ENCODE measurements at regions not wholly inside any gene's neighbourhood (a gene's known extent, or its start where the extent isn't known, plus 50 kb on each side); places are given as distances from the start of the nearest gene placed in this dataset.

DNA sequence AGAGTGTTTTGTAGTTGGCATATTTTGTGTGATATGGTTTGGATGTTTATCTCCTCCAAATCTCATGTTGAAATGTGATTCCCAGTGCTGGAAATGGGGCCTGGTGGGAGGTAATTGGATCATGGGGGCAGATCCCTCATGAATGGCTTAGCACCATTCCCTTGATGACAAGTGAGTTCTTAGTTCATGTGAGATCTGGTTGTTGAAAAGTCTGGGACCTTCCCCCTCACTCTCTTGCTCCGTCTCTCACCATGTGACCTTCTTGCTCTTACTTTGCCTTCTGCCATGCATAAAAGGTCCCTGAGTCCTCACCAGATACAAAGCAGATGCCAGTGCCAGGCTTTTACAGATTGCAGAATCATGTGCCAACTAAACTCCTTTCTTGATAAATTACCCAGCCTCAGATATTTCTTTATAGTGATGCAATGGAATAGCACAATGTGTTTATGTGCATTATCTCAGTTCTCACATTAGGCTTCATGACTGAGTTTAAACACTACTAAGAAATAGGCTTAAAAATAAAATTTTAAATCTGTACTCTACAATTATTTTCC lies 1348.8 kb downstream of the STIM2 start:
- TF ChIP-seq POLR2AphosphoS5 (IDR thresholded peaks at IDR 0.05; ENCODE audit: borderline replicate concordance, low read depth, low read length) (no peak), EZH2 (IDR thresholded peaks at IDR 0.05) (no peak), FOXP2 (optimal IDR thresholded peaks at IDR 0.05; ENCODE audit: control extremely low read depth, extremely low read length, insufficient read depth) (no peak)
- Histone ChIP-seq H3K9me3 (ENCODE audit: low read depth, low read length) (no peaks in the 10 kb centered on the region), H3K9ac (ENCODE audit: insufficient read length) (no peak overlapping the region), H3K27ac (no peak overlapping the region), H3K4me3 (no peak overlapping the region), H3K36me3 (ENCODE audit: insufficient read depth, low read length) (no peaks in the 10 kb centered on the region)
- DNase-seq (ENCODE audit: low read depth, low spot score) = no peak

DNA sequence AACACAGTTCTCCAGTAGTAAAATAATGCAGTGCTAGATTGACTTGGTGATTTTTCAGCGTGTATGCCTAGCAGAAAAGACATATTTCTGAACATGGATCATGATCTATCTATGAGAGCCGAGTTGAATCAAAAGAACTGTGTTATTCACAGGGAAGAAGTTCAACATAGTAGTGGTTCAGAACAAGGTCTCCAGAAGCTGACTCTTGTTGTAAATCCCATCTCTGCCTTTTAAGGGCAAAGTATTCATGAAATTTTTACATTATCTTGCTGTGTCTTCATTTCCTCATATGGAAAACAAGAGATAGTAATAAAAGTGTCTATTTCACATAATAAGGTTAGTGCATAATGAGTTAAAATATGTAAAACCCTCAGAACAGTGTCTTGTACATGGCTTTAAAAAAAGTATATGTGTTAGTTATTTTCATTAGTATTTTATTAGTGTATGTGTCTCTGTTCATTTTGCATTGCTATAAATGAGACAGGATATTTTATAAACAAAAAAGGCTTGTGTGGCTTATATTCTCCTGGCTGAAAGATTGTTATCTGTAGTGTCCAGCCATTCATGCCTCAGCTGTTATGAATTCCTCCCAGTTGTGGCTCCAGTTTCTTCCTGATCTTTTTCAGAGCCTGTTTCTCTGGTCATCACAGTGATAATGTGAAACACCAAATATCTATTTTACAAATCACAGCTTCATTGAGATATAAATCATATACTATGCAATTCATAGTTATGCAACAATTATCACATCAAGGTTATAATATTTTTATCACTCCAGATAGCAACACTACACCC lies 1351.2 kb downstream of the STIM2 start:
- H3K9me3 ChIP-seq (ENCODE audit: low read depth, low read length) = no peaks in the 10 kb centered on the region
- no peak for TF ChIP-seq EZH2 (IDR thresholded peaks at IDR 0.05)
- TF ChIP-seq POLR2AphosphoS5 (IDR thresholded peaks at IDR 0.05; ENCODE audit: borderline replicate concordance, low read depth, low read length) = no peak
- no peak for TF ChIP-seq FOXP2 (optimal IDR thresholded peaks at IDR 0.05; ENCODE audit: control extremely low read depth, extremely low read length, insufficient read depth)
- no peak overlapping the region for H3K9ac ChIP-seq (ENCODE audit: insufficient read length)
- H3K27ac ChIP-seq = no peak overlapping the region
- H3K36me3 ChIP-seq (ENCODE audit: insufficient read depth, low read length) = no peaks in the 10 kb centered on the region
- DNase-seq (ENCODE audit: low read depth, low spot score) = no peak
- H3K4me3 ChIP-seq = no peak overlapping the region

DNA sequence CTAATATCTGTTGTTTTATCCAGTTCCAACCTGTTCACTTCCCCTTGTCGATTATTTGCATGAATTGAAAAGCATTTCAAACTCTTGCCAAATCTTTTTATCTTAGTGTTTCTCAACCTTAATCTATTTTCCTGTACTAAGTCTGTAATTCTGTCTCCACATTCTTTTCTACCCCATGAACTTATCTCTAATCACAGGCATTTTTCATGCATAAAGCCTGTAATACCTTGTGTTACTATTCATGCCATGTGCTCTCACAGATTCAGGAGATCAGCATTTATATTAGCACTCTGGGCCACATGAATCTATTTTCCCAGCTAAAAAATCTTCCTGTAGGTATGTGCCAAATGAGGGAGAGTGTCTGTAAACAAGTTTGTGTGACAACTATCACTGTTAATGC lies 1360.9 kb downstream of the STIM2 start:
- H3K4me3 ChIP-seq = no peak overlapping the region

DNA sequence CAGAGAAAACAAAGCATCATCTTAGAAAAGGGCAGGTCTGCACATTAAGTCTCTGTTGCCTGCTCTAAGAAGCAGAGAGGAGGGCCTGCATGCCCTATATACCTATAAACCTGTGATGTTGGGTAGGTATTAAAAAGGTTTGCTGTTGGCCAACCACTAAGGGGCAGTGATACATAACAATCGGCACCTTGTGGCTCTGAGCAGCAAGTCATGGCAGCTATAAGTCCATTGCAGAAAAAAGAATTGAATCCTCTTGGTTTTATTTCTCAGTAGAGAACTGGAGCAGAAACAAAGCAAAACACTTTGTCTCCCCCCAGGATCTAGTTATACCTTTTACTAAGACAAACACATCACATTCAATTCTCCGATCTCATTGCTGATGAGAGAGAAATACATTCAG lies 1364.4 kb downstream of the STIM2 start:
- Histone ChIP-seq H3K9me3 (ENCODE audit: low read depth, low read length) (no peaks in the 10 kb centered on the region), H3K9ac (ENCODE audit: insufficient read length) (no peak overlapping the region), H3K36me3 (ENCODE audit: insufficient read depth, low read length) (no peaks in the 10 kb centered on the region), H3K27ac (no peak overlapping the region), H3K4me3 (no peak overlapping the region)
- no peak for DNase-seq (ENCODE audit: low read depth, low spot score)
- no peak for TF ChIP-seq POLR2AphosphoS5 (IDR thresholded peaks at IDR 0.05; ENCODE audit: borderline replicate concordance, low read depth, low read length)
- TF ChIP-seq EZH2 (IDR thresholded peaks at IDR 0.05) = no peak
- no peak for TF ChIP-seq FOXP2 (optimal IDR thresholded peaks at IDR 0.05; ENCODE audit: control extremely low read depth, extremely low read length, insufficient read depth)

More for the DNA sequence above, 1360.9 kb downstream of the STIM2 start:
- DNase-seq (ENCODE audit: low read depth, low spot score) = no peak
- H3K9ac ChIP-seq (ENCODE audit: insufficient read length) = no peak overlapping the region
- no peaks in the 10 kb centered on the region for H3K9me3 ChIP-seq (ENCODE audit: low read depth, low read length)
- no peak overlapping the region for H3K27ac ChIP-seq
- H3K36me3 ChIP-seq (ENCODE audit: insufficient read depth, low read length) = no peaks in the 10 kb centered on the region
- TF ChIP-seq POLR2AphosphoS5 (IDR thresholded peaks at IDR 0.05; ENCODE audit: borderline replicate concordance, low read depth, low read length) (no peak), EZH2 (IDR thresholded peaks at IDR 0.05) (no peak), FOXP2 (optimal IDR thresholded peaks at IDR 0.05; ENCODE audit: control extremely low read depth, extremely low read length, insufficient read depth) (no peak)

DNA sequence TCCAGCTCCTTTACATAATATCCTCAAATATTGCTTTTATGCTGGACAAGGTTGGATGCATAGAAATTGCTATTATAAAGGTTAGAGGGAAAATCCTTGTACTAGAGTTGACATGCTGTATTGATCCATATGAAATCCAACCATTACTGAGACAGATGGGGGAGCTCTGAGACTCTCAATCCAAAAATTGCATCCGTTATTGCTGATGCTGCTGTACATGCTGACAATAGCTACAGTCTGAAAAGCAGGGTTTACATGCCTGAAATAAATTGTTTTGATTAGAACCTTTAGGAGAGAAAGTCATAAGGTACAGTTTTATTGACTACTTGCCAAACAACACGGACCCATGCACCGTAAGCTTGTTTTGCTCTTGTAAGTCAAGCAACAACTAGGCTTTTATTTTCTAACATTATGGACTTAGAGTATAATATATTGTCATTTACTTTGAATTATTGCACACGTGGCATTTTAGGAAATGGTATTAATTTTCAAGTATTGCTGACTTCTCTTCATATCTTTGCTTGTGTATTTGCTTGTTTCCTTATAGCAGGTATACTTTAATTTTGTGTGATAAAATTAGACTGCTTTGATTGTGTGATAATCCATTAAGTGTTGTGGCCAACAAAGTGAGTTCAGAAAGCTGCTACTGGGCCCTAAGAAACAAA lies 1365.2 kb downstream of the STIM2 start:
- Histone ChIP-seq H3K9me3 (ENCODE audit: low read depth, low read length) (no peaks in the 10 kb centered on the region), H3K27ac (no peak overlapping the region), H3K9ac (ENCODE audit: insufficient read length) (no peak overlapping the region), H3K36me3 (ENCODE audit: insufficient read depth, low read length) (no peaks in the 10 kb centered on the region), H3K4me3 (no peak overlapping the region)
- no peak for DNase-seq (ENCODE audit: low read depth, low spot score)
- TF ChIP-seq EZH2 (IDR thresholded peaks at IDR 0.05) (no peak), FOXP2 (optimal IDR thresholded peaks at IDR 0.05; ENCODE audit: control extremely low read depth, extremely low read length, insufficient read depth) (no peak), POLR2AphosphoS5 (IDR thresholded peaks at IDR 0.05; ENCODE audit: borderline replicate concordance, low read depth, low read length) (no peak)

DNA sequence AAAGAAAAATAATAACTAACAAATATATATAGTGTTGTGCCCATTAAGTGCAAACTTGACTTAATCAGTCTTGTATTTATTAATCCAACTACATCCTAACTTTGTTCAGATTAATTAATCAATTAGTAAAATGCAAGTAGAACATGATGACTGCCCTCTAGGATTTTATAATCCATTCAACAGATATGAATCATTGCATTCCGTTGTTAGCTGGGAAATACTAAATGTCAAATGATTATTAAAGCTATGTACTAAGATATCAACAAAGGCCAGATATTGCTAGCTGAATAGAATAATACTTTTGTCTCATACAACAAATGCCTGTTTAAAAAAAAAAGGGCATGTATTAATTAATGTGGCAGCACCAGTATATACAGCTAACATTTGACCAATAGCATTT lies 1366.3 kb downstream of the STIM2 start:
- no peak for DNase-seq (ENCODE audit: low read depth, low spot score)
- Histone ChIP-seq H3K36me3 (ENCODE audit: insufficient read depth, low read length) (no peaks in the 10 kb centered on the region), H3K9ac (ENCODE audit: insufficient read length) (no peak overlapping the region), H3K4me3 (no peak overlapping the region), H3K27ac (no peak overlapping the region), H3K9me3 (ENCODE audit: low read depth, low read length) (no peaks in the 10 kb centered on the region)
- no peak for TF ChIP-seq EZH2 (IDR thresholded peaks at IDR 0.05)
- no peak for TF ChIP-seq FOXP2 (optimal IDR thresholded peaks at IDR 0.05; ENCODE audit: control extremely low read depth, extremely low read length, insufficient read depth)
- TF ChIP-seq POLR2AphosphoS5 (IDR thresholded peaks at IDR 0.05; ENCODE audit: borderline replicate concordance, low read depth, low read length) = no peak

DNA sequence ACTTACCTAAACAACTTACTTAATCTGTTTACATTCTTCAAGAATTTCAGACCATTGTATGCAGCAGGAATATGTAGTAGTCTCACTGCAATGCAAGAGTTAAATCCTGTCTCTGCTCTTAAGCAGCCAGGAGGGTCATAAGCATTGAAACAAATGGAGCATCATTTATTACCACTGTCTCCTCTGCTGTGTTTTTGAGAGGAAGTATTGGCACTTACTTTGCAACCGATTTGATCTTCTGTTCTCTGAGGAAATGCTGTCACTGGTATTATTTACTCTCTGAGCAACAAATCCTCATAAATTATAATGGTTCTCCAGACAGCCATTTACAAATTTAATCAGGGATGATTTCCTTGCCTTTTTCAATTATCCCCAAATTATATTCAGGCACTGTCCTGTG lies 1367.1 kb downstream of the STIM2 start:
- no peak overlapping the region for H3K9ac ChIP-seq (ENCODE audit: insufficient read length)
- no peaks in the 10 kb centered on the region for H3K36me3 ChIP-seq (ENCODE audit: insufficient read depth, low read length)
- no peak for TF ChIP-seq FOXP2 (optimal IDR thresholded peaks at IDR 0.05; ENCODE audit: control extremely low read depth, extremely low read length, insufficient read depth)
- TF ChIP-seq POLR2AphosphoS5 (IDR thresholded peaks at IDR 0.05; ENCODE audit: borderline replicate concordance, low read depth, low read length) = no peak
- no peak for TF ChIP-seq EZH2 (IDR thresholded peaks at IDR 0.05)
- no peak for DNase-seq (ENCODE audit: low read depth, low spot score)
- H3K4me3 ChIP-seq = no peak overlapping the region
- no peaks in the 10 kb centered on the region for H3K9me3 ChIP-seq (ENCODE audit: low read depth, low read length)
- no peak overlapping the region for H3K27ac ChIP-seq
